ENCODE measurements at regions not wholly inside any gene's neighbourhood (a gene's known extent, or its start where the extent isn't known, plus 50 kb on each side); places are given as distances from the start of the nearest gene placed in this dataset.

DNA sequence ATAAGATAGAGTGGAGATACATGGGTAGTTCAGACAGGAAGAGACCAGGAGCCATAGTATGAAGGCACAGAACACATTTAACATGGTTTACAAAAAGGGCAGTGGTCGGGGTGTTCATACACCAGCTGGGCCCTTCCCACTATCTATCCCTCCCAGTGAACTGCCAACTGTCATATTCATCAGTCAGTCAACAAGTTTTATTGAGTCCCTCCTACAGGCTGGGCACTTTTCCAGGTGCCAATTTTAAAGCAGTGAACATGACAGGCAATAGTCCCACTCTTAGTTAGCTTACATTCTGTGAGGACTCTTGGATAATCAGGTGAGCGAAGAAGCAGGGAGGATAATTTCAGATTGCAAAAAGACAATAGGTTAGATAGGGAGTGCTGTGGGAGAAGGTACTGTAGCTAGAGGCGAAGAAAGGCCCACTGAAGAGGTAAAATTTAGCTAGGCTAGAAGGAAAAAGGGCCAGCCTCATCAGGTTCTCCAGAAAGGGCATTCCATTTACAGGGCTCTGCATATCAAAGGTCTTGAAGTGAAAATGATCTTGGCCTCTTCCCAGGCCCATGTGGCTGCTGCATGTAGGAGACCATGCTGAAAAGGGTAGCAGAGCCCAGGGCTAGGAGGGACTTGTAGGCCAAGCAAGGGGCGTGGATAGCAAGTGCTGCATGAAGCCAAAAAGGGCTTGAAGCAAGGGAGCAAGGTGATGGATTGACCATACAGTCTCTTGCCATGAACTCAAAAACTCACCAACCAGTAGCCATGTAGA lies 274.7 kb upstream of the SNX7 start:
- TF ChIP-seq POLR2A (IDR thresholded peaks at IDR 0.05): no peak
- TF ChIP-seq, protein P1, sequence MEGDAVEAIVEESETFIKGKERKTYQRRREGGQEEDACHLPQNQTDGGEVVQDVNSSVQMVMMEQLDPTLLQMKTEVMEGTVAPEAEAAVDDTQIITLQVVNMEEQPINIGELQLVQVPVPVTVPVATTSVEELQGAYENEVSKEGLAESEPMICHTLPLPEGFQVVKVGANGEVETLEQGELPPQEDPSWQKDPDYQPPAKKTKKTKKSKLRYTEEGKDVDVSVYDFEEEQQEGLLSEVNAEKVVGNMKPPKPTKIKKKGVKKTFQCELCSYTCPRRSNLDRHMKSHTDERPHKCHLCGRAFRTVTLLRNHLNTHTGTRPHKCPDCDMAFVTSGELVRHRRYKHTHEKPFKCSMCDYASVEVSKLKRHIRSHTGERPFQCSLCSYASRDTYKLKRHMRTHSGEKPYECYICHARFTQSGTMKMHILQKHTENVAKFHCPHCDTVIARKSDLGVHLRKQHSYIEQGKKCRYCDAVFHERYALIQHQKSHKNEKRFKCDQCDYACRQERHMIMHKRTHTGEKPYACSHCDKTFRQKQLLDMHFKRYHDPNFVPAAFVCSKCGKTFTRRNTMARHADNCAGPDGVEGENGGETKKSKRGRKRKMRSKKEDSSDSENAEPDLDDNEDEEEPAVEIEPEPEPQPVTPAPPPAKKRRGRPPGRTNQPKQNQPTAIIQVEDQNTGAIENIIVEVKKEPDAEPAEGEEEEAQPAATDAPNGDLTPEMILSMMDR (IDR thresholded peaks at IDR 0.05): no peak

DNA sequence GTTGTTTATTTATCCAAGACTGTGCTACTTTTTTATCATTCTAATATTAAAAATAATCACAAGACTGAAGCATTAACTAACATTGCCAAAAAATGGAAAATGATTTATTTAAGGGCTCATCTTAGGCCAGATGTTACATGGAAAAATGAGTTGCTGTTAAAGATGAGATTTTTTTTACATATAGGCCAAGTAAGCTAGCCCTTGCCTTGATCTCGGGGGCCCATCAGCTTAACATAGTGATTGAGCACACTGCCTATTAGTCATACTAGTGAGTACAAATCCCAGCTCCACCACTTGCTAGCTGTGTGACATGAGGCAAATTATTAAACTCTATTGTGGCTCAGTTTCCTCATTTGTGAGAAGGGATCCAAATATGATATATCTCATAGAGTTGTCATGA lies 275.9 kb upstream of the SNX7 start:
- DNase-seq (ENCODE audit: low spot score in 2 of 2): no peak
- intact Hi-C loops (cut with DNase I; ENCODE audit: low total_unique reads): no loop called here

More for the DNA sequence above, 274.7 kb upstream of the SNX7 start:
- intact Hi-C loops (cut with DNase I; ENCODE audit: low total_unique reads): no loop called here
- no peak overlapping the region for H3K4me3 ChIP-seq (ENCODE audit: low read depth, poor library complexity, severe bottlenecking)
- WGBS, 2 donors: 98 to 99% methylated on average over 4 of the region's 4 CpGs
- no peak for DNase-seq (ENCODE audit: low spot score in 2 of 2)

DNA sequence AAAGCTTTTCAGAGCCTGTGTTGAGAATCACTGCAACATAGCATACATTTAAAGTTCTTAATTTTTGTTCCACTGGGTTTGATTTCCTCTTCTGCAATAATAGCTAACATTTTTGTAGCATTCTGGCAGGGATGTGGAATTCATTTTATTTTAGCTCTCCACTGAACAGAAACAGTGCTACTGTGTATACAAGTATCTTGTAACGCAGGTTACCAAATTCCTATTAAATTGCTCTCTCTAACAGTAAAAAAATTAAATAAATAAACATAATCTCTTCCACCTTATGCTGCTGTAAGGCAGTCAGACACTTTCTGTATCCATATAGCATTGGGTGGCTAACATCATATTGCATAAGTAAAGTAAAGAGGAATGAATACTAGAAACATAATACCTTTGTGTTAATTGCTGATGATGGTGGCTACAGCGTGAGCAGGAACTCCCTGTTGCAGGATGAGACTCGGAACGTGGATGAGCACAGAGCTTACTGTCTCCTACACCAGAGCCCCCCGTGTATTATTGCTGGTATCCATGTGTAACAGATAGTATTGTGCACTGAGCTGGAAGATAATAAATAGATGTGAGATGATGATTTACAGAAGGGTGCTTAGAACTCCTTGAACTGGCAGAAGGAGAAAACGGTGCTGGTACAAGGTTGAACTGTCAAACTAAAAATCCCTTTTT lies 276.9 kb upstream of the SNX7 start:
- 67 to 73% methylated on average over 6 of the region's 6 CpGs for WGBS, 2 donors
- no peak overlapping the region for H3K4me3 ChIP-seq (ENCODE audit: low read depth, poor library complexity, severe bottlenecking)
- no peak for TF ChIP-seq POLR2A (IDR thresholded peaks at IDR 0.05)
- TF ChIP-seq, protein P1 (IDR thresholded peaks at IDR 0.05): no peak
- intact Hi-C loops (cut with DNase I; ENCODE audit: low total_unique reads): no loop called here
- no peak for DNase-seq (ENCODE audit: low spot score in 2 of 2)

More for the DNA sequence above, 275.9 kb upstream of the SNX7 start:
- WGBS, 2 donors: 73 to 81% methylated on average over 1 of the region's 1 CpG
- H3K4me3 ChIP-seq (ENCODE audit: low read depth, poor library complexity, severe bottlenecking): no peak overlapping the region
- TF ChIP-seq POLR2A (IDR thresholded peaks at IDR 0.05): no peak
- TF ChIP-seq, protein P1 (IDR thresholded peaks at IDR 0.05): no peak

DNA sequence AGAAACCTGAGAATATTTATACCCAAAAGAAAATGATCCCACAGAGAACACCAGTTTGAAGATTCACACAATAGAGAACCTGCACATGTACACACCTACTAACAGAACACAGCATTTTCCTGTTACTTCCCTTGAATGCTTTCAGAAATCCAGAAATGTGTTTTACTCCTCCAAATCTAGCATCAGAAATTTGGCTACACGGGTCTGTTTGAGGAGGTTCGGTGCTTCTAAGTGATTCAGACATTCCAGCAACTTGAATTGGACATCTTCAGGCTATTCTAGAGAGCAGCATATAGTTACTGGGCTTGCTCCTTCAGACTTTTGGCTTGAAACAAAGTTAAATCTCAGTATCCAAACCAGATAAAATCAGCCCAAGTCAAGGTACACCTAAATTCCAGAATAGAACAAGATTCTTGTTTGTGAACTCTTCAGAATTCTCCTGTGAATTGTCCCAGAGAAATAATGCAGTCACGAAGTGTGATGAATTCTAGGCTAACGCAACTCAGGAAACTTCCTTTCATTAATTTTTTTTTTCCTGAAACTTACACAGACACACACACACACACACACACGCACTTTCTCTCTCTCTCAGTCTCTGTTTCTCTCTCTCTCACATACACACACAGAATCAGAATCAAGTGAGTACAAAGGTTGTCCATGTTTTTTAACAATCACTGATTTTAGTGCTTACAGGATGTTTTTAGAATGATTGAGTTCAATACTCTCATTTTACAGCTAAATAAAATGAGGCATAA lies 278.4 kb upstream of the SNX7 start:
- DNase-seq (ENCODE audit: low spot score in 2 of 2): no peak
- WGBS, 2 donors: 55 to 61% methylated on average over 5 of the region's 5 CpGs

DNA sequence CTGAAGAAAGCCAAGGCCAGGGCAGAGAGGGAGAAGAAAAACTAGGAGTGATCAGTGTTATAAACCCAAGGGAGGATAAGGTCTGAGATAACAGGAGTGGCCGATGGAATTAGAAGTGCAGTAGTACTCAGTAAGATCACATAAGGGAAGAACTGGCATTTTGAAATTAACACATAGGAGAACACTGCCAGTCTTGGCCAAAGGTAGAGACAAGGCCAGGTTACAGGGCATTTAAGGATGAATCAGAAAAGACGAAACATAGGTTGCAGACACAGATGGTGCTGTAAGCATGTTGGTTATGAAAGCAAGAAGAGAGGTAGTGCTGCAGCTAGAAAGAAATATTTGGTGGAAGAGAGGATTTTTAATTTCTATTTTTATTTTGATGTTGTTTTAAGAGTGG lies 278.9 kb upstream of the SNX7 start:
- TF ChIP-seq, protein P1 (IDR thresholded peaks at IDR 0.05): no peak
- no peak for TF ChIP-seq POLR2A (IDR thresholded peaks at IDR 0.05)
- intact Hi-C loops (cut with DNase I; ENCODE audit: low total_unique reads): no loop called here
- WGBS, 2 donors: 91 to 98% methylated on average over 2 of the region's 2 CpGs
- H3K4me3 ChIP-seq (ENCODE audit: low read depth, poor library complexity, severe bottlenecking): no peak overlapping the region
- no peak for DNase-seq (ENCODE audit: low spot score in 2 of 2)

More for the DNA sequence above, 278.4 kb upstream of the SNX7 start:
- TF ChIP-seq, protein P1 (IDR thresholded peaks at IDR 0.05): no peak
- TF ChIP-seq POLR2A (IDR thresholded peaks at IDR 0.05): no peak
- intact Hi-C loops (cut with DNase I; ENCODE audit: low total_unique reads): no loop called here
- H3K4me3 ChIP-seq (ENCODE audit: low read depth, poor library complexity, severe bottlenecking): no peak overlapping the region
